Activated CD4-positive, alpha-beta T cell treated with anti-CD3 and anti-CD28 coated beads for 48 hours (primary cell): ENCODE measurements at regions not wholly inside any gene's neighbourhood (a gene's known extent, or its start where the extent isn't known, plus 50 kb on each side); places are given as distances from the start of the nearest gene placed in this dataset.

Source experiments
- DNase-seq: peaks from one replicate; pipeline ENCODE4 v3.0.0-alpha.2; 2020

GRCh38 chr10:3225561-3225960, 53.0 kb upstream of the PITRM1 start:
- DNase-seq: no peak

GRCh38 chr10:3224241-3224640, 51.7 kb upstream of the PITRM1 start:
- DNase-seq: no peak

- no peak for DNase-seq
Measured at GRCh38 chr10:3222626-3223025, 50.0 kb upstream of the PITRM1 start.
